GM19035 (cell line): ENCODE measurements at regions not wholly inside any gene's neighbourhood (a gene's known extent, or its start where the extent isn't known, plus 50 kb on each side); places are given as distances from the start of the nearest gene placed in this dataset.
"Not testable (repeated sequence)": the region's sequence is repeated elsewhere in the genome, so short reads cannot be mapped to it uniquely, and the experiment has no call there.

Experiments
- ATAC-seq: cut with Tn5 transposase; IDR thresholded peaks from one replicate; pipeline ENCODE4 v1.9.1; 2021; ENCODE audit not compliant: unreplicated experiment

GRCh38 chr1:232322162-232322734 is 307.7 kb downstream of the SIPA1L2 start:
- ATAC-seq: no peak

GRCh38 chr1:232319518-232320210 is 310.3 kb downstream of the SIPA1L2 start:
- ATAC-seq: no peak

GRCh38 chr1:232319072-232319471 is 310.9 kb downstream of the SIPA1L2 start:
- ATAC-seq: no peak

- ATAC-seq: no peak
Observed at GRCh38 chr1:232318143-232318542, 311.8 kb downstream of the SIPA1L2 start.

GRCh38 chr1:232317350-232317749 is 312.6 kb downstream of the SIPA1L2 start:
- ATAC-seq: no peak

- ATAC-seq: no peak
Observed at GRCh38 chr1:232316864-232317263, 313.1 kb downstream of the SIPA1L2 start.

GRCh38 chr1:232313876-232314275 is 316.1 kb downstream of the SIPA1L2 start:
- not testable (repeated sequence) for ATAC-seq

GRCh38 chr1:232310541-232310940 is 319.4 kb downstream of the SIPA1L2 start:
- no peak for ATAC-seq

- ATAC-seq: no peak
Observed at GRCh38 chr1:232308616-232309015, 321.3 kb downstream of the SIPA1L2 start.

- ATAC-seq: no peak
Observed at GRCh38 chr1:232307296-232308017, 322.5 kb downstream of the SIPA1L2 start.

- no peak for ATAC-seq
Observed at GRCh38 chr1:232306269-232306961, 323.5 kb downstream of the SIPA1L2 start.

- ATAC-seq: no peak
Observed at GRCh38 chr1:232305050-232305449, 324.9 kb downstream of the SIPA1L2 start.

GRCh38 chr1:232303222-232303620 is 326.7 kb downstream of the SIPA1L2 start:
- ATAC-seq: no peak

- ATAC-seq: no peak
Observed at GRCh38 chr1:232302376-232303221, 327.3 kb downstream of the SIPA1L2 start.

- no peak for ATAC-seq
Observed at GRCh38 chr1:232301246-232301645, 328.7 kb downstream of the SIPA1L2 start.

GRCh38 chr1:232300466-232300865 is 329.5 kb downstream of the SIPA1L2 start:
- ATAC-seq: no peak

GRCh38 chr1:232296461-232296860 is 333.5 kb downstream of the SIPA1L2 start:
- no peak for ATAC-seq

GRCh38 chr1:232293361-232293760 is 336.6 kb downstream of the SIPA1L2 start:
- no peak for ATAC-seq

- no peak for ATAC-seq
Observed at GRCh38 chr1:232292818-232293217, 337.1 kb downstream of the SIPA1L2 start.

- no peak for ATAC-seq
Observed at GRCh38 chr1:232292239-232292638, 337.7 kb downstream of the SIPA1L2 start.

GRCh38 chr1:232291681-232292080 is 338.3 kb downstream of the SIPA1L2 start:
- ATAC-seq: no peak
